Astrocyte of the spinal cord (primary cell): ENCODE measurements at regions not wholly inside any gene's neighbourhood (a gene's known extent, or its start where the extent isn't known, plus 50 kb on each side); places are given as distances from the start of the nearest gene placed in this dataset.

Experiments
- DNase-seq: peaks from one replicate; pipeline ENCODE4 v3.0.0; 2011; ENCODE audit warnings: low read depth, low spot score
- H3K4me3 ChIP-seq: 2 replicates; pipeline ENCODE4 v1.5.1; 2011; ENCODE audit warnings: low read depth, mild to moderate bottlenecking, low read length, moderate library complexity
- CTCF ChIP-seq: IDR thresholded peaks from 2 replicates; pipeline ENCODE4 v1.5.1; 2012; ENCODE audit warnings: low read depth, mild to moderate bottlenecking, low read length, inconsistent platforms
- in situ Hi-C: cut with HindIII; loops from 2 replicates; pipeline ENCODE4 v1.10.0; 2017; ENCODE audit warnings: low sequenced_read_pairs

DNA sequence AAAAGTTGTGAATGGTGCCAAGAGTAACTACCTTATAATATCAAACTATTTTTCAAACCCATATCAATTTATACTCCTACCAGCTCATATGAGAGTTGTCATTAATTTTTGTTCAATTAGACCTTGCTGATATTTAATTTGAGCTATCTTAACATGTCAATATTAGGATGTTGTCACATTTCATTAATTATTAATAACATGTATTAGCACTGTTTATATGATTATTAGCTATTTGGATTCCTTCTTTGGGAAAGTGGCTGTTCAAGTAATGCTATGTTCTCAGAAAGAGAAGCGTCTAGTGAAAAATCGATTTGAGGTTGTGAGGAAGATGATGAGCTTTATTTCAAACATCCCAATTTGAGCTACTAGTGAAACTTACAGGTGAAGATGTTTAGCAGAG is 620.2 kb downstream of the KCNJ3 start:
- no peak for TF ChIP-seq CTCF
- in situ Hi-C loops, result no loop called here
- DNase-seq, result no peak
- no peak overlapping the region for H3K4me3 ChIP-seq

GRCh38 chr2:155315768-155316167 is 617.3 kb downstream of the KCNJ3 start:
- TF ChIP-seq CTCF, result no peak

DNA sequence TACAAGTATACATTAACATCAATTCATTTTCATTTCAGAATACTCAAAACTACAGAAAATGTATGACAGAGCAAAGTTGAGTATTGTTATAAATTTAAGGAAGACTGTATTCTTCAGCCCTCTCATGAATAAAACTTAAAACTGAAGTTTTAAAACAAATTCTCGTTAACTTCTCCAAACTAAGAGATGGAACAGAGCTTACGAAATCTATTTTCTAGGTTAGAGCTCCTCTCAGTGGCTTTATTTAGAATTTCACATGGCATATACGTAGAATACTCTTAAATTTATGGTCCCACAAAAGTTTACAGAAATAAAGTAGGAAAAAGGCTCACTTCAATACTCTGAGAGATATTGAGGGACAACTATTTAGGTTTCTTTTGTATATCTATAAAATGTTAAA is 612.1 kb downstream of the KCNJ3 start:
- no peak overlapping the region for H3K4me3 ChIP-seq
- DNase-seq, result peak; percentile 46
- in situ Hi-C loops, result no loop called here
- TF ChIP-seq CTCF, result peak; percentile 23

More at GRCh38 chr2:155315768-155316167, 617.3 kb downstream of the KCNJ3 start:
- in situ Hi-C loops, result no loop called here
- no peak overlapping the region for H3K4me3 ChIP-seq
- DNase-seq, result no peak

GRCh38 chr2:155309483-155309882 is 611.0 kb downstream of the KCNJ3 start:
- H3K4me3 ChIP-seq, result no peak overlapping the region
- in situ Hi-C loops, result no loop called here
- DNase-seq, result no peak
- no peak for TF ChIP-seq CTCF

GRCh38 chr2:155308367-155309009 is 610.0 kb downstream of the KCNJ3 start:
- TF ChIP-seq CTCF, result no peak
- H3K4me3 ChIP-seq, result no peak overlapping the region
- DNase-seq, result no peak
- in situ Hi-C loops, result no loop called here

- no peak overlapping the region for H3K4me3 ChIP-seq
- no peak for TF ChIP-seq CTCF
- in situ Hi-C loops, result no loop called here
- DNase-seq, result no peak
These were observed 602.7 kb downstream of the KCNJ3 start for GRCh38 chr2:155301221-155301620.

GRCh38 chr2:155298001-155298400 is 599.5 kb downstream of the KCNJ3 start:
- DNase-seq, result no peak
- no peak for TF ChIP-seq CTCF
- no peak overlapping the region for H3K4me3 ChIP-seq
- in situ Hi-C loops, result no loop called here
